ENCODE measurements at regions not wholly inside any gene's neighbourhood (a gene's known extent, or its start where the extent isn't known, plus 50 kb on each side); places are given as distances from the start of the nearest gene placed in this dataset.
A peak's percentile ranks its signal among the peaks of the same experiment; 100 is the strongest.

DNA sequence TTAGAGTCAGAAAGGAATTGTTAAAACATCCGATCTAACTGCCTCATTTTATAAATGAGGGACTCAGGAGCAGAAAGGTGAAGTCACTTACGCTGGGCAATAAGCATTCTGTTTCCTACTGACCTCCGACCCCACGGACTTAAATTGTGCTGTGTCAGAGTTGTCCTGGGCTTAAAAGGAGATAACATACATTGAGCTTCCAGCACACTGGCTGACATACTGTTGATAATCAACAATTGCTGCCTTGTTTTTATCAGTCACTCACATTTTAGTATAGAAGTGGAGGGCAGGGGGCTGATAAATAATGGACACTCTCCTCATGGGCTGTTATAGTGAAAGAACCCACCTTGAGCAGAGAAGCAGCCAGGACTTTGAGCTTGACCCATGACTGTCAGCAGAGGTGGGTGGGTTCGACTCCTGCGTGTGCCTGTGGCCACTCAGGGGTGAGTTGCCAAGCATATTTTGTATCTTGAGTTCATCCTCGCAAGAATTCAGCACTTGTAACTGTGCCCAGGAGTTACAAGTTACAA lies 166.5 kb upstream of the JARID2 start:
- Histone ChIP-seq H3K79me2 (ENCODE audit: insufficient read depth) (no peaks in the 10 kb centered on the region), H3K4me2 (ENCODE audit: unreplicated experiment) (no peak overlapping the region), H4K20me1 (ENCODE audit: insufficient read depth) (no peaks in the 10 kb centered on the region), H3K4me3 (no peak overlapping the region), H3K9me3 (ENCODE audit: low read depth) (no peaks in the 10 kb centered on the region), H3K9ac (no peak overlapping the region), H3K4me1 (ENCODE audit: insufficient read depth) (no peaks in the 10 kb centered on the region), H3K27ac (no peak overlapping the region), H2AFZ (no peak overlapping the region), H3K36me3 (ENCODE audit: low read depth) (no peaks in the 10 kb centered on the region), H3F3A (ENCODE audit: insufficient read depth) (no peaks in the 10 kb centered on the region), H3K27me3 (replicated peaks; ENCODE audit: insufficient read depth) (no peaks in the 10 kb centered on the region), H3K9me2 (ENCODE audit: insufficient read depth) (no peaks in the 10 kb centered on the region)
- in situ Hi-C loops (cut with MboI): no loop called here
- peak; percentile 24 for DNase-seq
- 61 to 62% methylated on average over 7 of the region's 7 CpGs for WGBS, 2 experiments (ENCODE audit: low coverage in 1 of 2, low lambda C conversion rate in 2 of 2, missing lambda C conversion rate in 2 of 2)
- TF ChIP-seq EZH2phosphoT487 (IDR thresholded peaks at IDR 0.05; ENCODE audit: insufficient read depth, low read depth) (no peak), EZH2 (IDR thresholded peaks at IDR 0.05; ENCODE audit: insufficient read depth, poor library complexity, severe bottlenecking) (no peak)

GRCh38 chr6:15080895-15081294 lies 165.0 kb upstream of the JARID2 start:
- no peaks in the 10 kb centered on the region for H3K79me2 ChIP-seq (ENCODE audit: insufficient read depth)
- TF ChIP-seq EZH2 (IDR thresholded peaks at IDR 0.05; ENCODE audit: insufficient read depth, poor library complexity, severe bottlenecking): no peak
- TF ChIP-seq EZH2phosphoT487 (IDR thresholded peaks at IDR 0.05; ENCODE audit: insufficient read depth, low read depth): no peak
- H3K27ac ChIP-seq: no peak overlapping the region
- H3K9me2 ChIP-seq (ENCODE audit: insufficient read depth): no peaks in the 10 kb centered on the region
- H3K27me3 ChIP-seq (replicated peaks; ENCODE audit: insufficient read depth): no peaks in the 10 kb centered on the region
- DNase-seq: no peak
- H3K36me3 ChIP-seq (ENCODE audit: low read depth): no peaks in the 10 kb centered on the region
- no peaks in the 10 kb centered on the region for H4K20me1 ChIP-seq (ENCODE audit: insufficient read depth)
- no peak overlapping the region for H2AFZ ChIP-seq
- in situ Hi-C loops (cut with MboI): no loop called here
- WGBS, 2 experiments (ENCODE audit: low coverage in 1 of 2, low lambda C conversion rate in 2 of 2, missing lambda C conversion rate in 2 of 2): 95 to 100% methylated on average over 1 of the region's 1 CpG
- H3K9me3 ChIP-seq (ENCODE audit: low read depth): no peaks in the 10 kb centered on the region
- H3K4me3 ChIP-seq: no peak overlapping the region
- H3K9ac ChIP-seq: no peak overlapping the region
- H3K4me1 ChIP-seq (ENCODE audit: insufficient read depth): no peaks in the 10 kb centered on the region
- no peak overlapping the region for H3K4me2 ChIP-seq (ENCODE audit: unreplicated experiment)
- no peaks in the 10 kb centered on the region for H3F3A ChIP-seq (ENCODE audit: insufficient read depth)

DNA sequence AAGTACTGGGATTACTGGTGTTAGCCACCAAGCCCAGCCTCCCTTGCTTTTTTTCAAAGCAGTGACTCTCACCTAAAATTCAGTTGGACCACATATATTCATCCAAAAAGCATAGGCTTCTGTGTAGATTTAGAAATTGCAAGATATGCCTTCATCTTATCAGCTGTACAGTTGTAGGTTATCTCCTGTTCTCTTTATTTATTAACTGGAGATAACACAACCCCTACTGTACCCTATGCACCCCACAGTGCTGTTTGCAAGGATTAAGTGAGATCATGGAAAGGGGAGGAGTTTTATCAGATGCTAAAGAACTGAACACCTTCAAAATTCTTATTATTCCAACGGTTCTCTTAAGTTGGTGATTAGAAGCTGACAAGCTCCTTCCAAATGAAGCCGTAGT lies 164.4 kb upstream of the JARID2 start:
- no peak overlapping the region for H3K27ac ChIP-seq
- H3K36me3 ChIP-seq (ENCODE audit: low read depth): no peaks in the 10 kb centered on the region
- DNase-seq: no peak
- H3K27me3 ChIP-seq (replicated peaks; ENCODE audit: insufficient read depth): no peaks in the 10 kb centered on the region
- no peaks in the 10 kb centered on the region for H3K4me1 ChIP-seq (ENCODE audit: insufficient read depth)
- H4K20me1 ChIP-seq (ENCODE audit: insufficient read depth): no peaks in the 10 kb centered on the region
- TF ChIP-seq EZH2phosphoT487 (IDR thresholded peaks at IDR 0.05; ENCODE audit: insufficient read depth, low read depth) (no peak), EZH2 (IDR thresholded peaks at IDR 0.05; ENCODE audit: insufficient read depth, poor library complexity, severe bottlenecking) (no peak)
- H3K9me3 ChIP-seq (ENCODE audit: low read depth): no peaks in the 10 kb centered on the region
- WGBS, 2 experiments (ENCODE audit: low coverage in 1 of 2, low lambda C conversion rate in 2 of 2, missing lambda C conversion rate in 2 of 2): 84 to 89% methylated on average over 2 of the region's 2 CpGs
- no peaks in the 10 kb centered on the region for H3K79me2 ChIP-seq (ENCODE audit: insufficient read depth)
- H3F3A ChIP-seq (ENCODE audit: insufficient read depth): no peaks in the 10 kb centered on the region
- no peaks in the 10 kb centered on the region for H3K9me2 ChIP-seq (ENCODE audit: insufficient read depth)
- no peak overlapping the region for H3K4me3 ChIP-seq
- no peak overlapping the region for H2AFZ ChIP-seq
- H3K9ac ChIP-seq: no peak overlapping the region
- in situ Hi-C loops (cut with MboI): no loop called here
- H3K4me2 ChIP-seq (ENCODE audit: unreplicated experiment): no peak overlapping the region

DNA sequence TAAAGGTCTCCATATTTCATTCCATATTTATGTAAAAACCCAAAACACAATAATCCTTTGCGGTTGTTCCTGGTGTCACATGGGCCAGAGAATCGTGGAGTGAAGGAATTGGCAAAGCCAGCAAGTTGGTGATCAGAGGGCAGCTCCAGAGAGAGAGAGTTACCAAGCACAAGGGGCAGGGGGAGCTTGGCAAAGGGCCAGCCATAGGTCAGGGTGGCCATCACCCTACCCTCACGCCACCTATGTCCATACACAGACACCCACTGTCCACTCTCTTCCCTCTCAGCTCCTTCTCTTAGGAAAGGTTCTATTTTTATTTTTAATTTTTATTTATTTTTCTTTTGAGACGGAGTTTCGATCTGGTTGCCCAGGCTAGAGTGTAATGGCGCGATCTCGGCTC lies 163.2 kb upstream of the JARID2 start:
- no peak for DNase-seq
- WGBS, 2 experiments (ENCODE audit: low coverage in 1 of 2, low lambda C conversion rate in 2 of 2, missing lambda C conversion rate in 2 of 2): 97 to 98% methylated on average over 8 of the region's 8 CpGs
- TF ChIP-seq EZH2 (IDR thresholded peaks at IDR 0.05; ENCODE audit: insufficient read depth, poor library complexity, severe bottlenecking) (no peak), EZH2phosphoT487 (IDR thresholded peaks at IDR 0.05; ENCODE audit: insufficient read depth, low read depth) (no peak)
- Histone ChIP-seq H3K4me2 (ENCODE audit: unreplicated experiment) (no peak overlapping the region), H3K27ac (no peak overlapping the region), H3K4me3 (no peak overlapping the region), H3K36me3 (ENCODE audit: low read depth) (no peaks in the 10 kb centered on the region), H3K4me1 (ENCODE audit: insufficient read depth) (no peaks in the 10 kb centered on the region), H3F3A (ENCODE audit: insufficient read depth) (no peaks in the 10 kb centered on the region), H4K20me1 (ENCODE audit: insufficient read depth) (no peaks in the 10 kb centered on the region), H2AFZ (no peak overlapping the region), H3K9ac (no peak overlapping the region), H3K79me2 (ENCODE audit: insufficient read depth) (no peaks in the 10 kb centered on the region), H3K27me3 (replicated peaks; ENCODE audit: insufficient read depth) (no peaks in the 10 kb centered on the region), H3K9me3 (ENCODE audit: low read depth) (no peaks in the 10 kb centered on the region), H3K9me2 (ENCODE audit: insufficient read depth) (no peaks in the 10 kb centered on the region)
- in situ Hi-C loops (cut with MboI): no loop called here

All from GM23248 (cell line).